Right lobe of liver (tissue), 6 donors: ENCODE measurements at regions not wholly inside any gene's neighbourhood (a gene's known extent, or its start where the extent isn't known, plus 50 kb on each side); places are given as distances from the start of the nearest gene placed in this dataset.

Source experiments
- ATAC-seq, 4 donors: fragments of 200-7000 bp; cut with Tn5 transposase; one replicate each; pipeline ENCODE4 v1.9.1; 2020; ENCODE audit warnings: mild to moderate bottlenecking in 4 of 4, moderate library complexity in 4 of 4
- DNase-seq, 3 donors: peaks; one replicate each; pipeline ENCODE4 v3.0.0-alpha.2; 2020
- H3K27ac ChIP-seq, 3 donors: fragments of 200-600 bp; one replicate each; pipeline ENCODE4 v1.8.0; 2022
- H3K27me3 ChIP-seq, 2 donors: fragments of 200-600 bp; one replicate each; pipeline ENCODE4 v1.8.0; 2022
- H3K36me3 ChIP-seq, 4 donors: fragments of 200-600 bp; sonication (generic) in 1 of 4; one replicate each; pipeline versions ENCODE4 v1.5.1 to v1.8.0; 2017 to 2022; ENCODE audit warnings: control low read depth in 1 of 4
- H3K4me1 ChIP-seq, 4 donors: fragments of 200-600 bp; sonication (generic) in 1 of 4; one replicate each; pipeline versions ENCODE4 v1.5.1 to v1.8.0; 2017 to 2022; ENCODE audit warnings: control low read depth in 1 of 4
- H3K4me3 ChIP-seq, 3 donors: fragments of 200-600 bp; one replicate each; pipeline ENCODE4 v1.8.0; 2022
- H3K9me3 ChIP-seq, 4 donors: fragments of 200-600 bp; sonication (generic) in 1 of 4; one replicate each; pipeline versions ENCODE4 v1.5.1 to v1.8.0; 2017 to 2022; ENCODE audit warnings: control low read depth in 1 of 4
- POLR2A ChIP-seq: fragments of 450-650 bp; IDR thresholded peaks from one replicate; pipeline ENCODE4 v1.6.1; 2017; ENCODE audit warnings: antibody characterized with exemption, mild to moderate bottlenecking
- WGBS: methylation state at CpG from one replicate; pipeline ENCODE4 v1.1.6; 2018; ENCODE audit warnings: low coverage, low lambda C conversion rate; ENCODE audit not compliant: insufficient coverage; ENCODE audit errors: missing lambda C conversion rate; 5-methylcytosine and 5-hydroxymethylcytosine counted together
- intact Hi-C, 2 donors: fragments of 100-400 bp; cut with DNase I; formaldehyde crosslinking; loops; one replicate each; pipeline versions ENCODE4 v1.11.2 to v1.14.1; 2022
- TF ChIP-seq, protein P1 (sequence below), 4 donors: fragments of 200-600 bp in 3 of 4; fragments of 450-650 bp in 1 of 4; IDR thresholded peaks; one replicate each; pipeline versions ENCODE4 v1.5.1 to v1.8.0; 2016 to 2022; ENCODE audit warnings: antibody characterized with exemption in 4 of 4, mild to moderate bottlenecking in 2 of 4
- donor health status: DM: no; HTN: yes; CAD: no.
- donor health status: DM: no; HTN: no; CAD: no.
- donor health status: DM: no; HTN: no; CAD: no.
- donor health status: DM: no; HTN: yes; CAD: no.
- donor health status: DM: no; HTN: yes; CAD: no.

GRCh38 chr14:56394826-56395530 lies 184.6 kb upstream of the TMEM260 start:
- 48% methylated on average over 5 of the region's 6 CpGs for WGBS
- ATAC-seq (no peak), DNase-seq (no peak)
- Histone ChIP-seq H3K27ac (no peak overlapping the region), H3K27me3 (no peaks in the 10 kb centered on the region), H3K36me3 (no peaks in the 10 kb centered on the region), H3K9me3 (no peaks in the 10 kb centered on the region), H3K4me3 (no peak overlapping the region), H3K4me1 (no peaks in the 10 kb centered on the region)
- intact Hi-C loops: no loop called here
- TF ChIP-seq POLR2A: no peak
- TF ChIP-seq, protein P1, sequence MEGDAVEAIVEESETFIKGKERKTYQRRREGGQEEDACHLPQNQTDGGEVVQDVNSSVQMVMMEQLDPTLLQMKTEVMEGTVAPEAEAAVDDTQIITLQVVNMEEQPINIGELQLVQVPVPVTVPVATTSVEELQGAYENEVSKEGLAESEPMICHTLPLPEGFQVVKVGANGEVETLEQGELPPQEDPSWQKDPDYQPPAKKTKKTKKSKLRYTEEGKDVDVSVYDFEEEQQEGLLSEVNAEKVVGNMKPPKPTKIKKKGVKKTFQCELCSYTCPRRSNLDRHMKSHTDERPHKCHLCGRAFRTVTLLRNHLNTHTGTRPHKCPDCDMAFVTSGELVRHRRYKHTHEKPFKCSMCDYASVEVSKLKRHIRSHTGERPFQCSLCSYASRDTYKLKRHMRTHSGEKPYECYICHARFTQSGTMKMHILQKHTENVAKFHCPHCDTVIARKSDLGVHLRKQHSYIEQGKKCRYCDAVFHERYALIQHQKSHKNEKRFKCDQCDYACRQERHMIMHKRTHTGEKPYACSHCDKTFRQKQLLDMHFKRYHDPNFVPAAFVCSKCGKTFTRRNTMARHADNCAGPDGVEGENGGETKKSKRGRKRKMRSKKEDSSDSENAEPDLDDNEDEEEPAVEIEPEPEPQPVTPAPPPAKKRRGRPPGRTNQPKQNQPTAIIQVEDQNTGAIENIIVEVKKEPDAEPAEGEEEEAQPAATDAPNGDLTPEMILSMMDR (IDR thresholded peaks at IDR 0.05): no peak

DNA sequence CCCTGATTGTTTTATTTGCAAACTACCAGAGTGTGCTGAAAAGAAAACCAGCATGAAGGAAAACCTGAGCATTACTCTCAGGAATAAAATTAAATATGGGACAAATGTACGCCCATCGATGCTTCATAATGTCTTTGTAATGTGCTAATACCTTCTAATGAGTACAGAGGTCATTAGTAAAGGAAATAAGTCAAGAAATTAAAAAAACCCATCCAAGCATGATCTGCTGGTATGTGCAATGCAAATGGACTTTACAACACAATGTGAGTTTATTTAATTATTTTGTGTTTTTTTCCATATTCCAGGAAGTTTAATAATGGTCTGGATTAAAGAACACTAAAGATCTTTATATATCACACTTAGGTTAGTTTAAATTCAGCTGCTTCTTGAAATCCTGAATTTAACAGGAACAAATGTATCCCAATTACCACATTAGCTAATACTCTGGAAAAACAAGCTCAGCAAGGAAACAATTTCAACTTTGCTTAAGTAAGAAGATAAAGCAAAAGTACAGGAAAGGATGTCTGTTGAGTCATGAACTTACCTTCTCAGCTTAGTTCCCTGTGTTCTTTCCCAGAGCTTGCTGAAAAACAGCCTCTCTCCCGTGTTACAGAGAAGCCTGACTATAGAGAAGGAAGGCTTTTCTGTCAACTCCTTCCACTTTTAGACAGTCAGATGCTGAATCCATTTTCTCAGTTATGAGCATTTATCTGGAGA lies 179.3 kb upstream of the TMEM260 start:
- no peak for TF ChIP-seq POLR2A
- TF ChIP-seq, protein P1 (IDR thresholded peaks at IDR 0.05): no peak

DNA sequence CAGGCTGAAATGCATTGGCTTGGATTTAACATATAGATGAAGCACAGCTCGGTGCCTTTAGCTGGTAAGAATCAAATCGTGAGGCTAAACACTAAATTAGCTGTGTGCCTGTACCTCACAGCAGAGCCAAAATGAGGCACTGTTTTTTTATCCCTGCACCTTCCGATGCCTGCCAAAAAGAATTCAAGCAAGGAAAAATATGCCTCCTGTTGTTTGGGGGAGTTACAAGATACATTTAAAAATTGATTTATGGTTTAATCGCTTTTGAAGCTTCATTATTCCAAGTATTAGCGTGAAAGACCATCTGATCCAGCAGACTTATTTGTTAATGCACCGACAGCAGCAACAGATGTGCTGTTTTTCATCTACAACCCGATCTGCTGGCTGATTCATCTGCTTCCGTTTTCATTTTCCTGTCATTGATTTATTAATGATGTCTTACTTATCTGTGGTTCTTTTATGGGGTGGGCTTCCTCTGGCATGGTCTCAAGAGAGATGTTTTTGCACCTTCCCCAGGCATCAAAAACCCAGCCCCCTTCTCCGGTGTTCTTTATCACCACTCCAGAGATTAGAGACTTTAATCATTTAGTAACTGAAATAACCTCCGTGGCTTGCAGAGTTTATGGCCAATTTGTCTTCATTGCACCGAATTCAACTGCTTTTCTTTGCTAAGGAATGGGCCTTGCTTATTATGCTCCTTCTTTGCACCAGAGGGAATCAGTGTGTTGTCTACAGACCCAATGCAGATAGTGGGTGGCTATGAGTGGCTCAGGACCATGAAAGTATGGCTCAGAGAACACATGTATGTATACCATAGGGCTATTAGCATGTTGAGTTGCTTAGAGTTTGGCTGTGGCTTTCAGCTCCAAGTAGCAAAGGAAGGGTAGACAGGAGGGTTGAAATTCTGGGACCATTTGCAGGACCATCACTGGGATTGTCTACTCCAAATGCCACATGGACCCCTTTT lies 166.8 kb upstream of the TMEM260 start:
- no peak for TF ChIP-seq POLR2A
- TF ChIP-seq, protein P1 (IDR thresholded peaks at IDR 0.05): no peak
- H3K4me1 ChIP-seq: no peaks in the 10 kb centered on the region
- H3K27ac ChIP-seq: no peak overlapping the region
- no peaks in the 10 kb centered on the region for H3K36me3 ChIP-seq
- DNase-seq (no peak), ATAC-seq (no peak)
- intact Hi-C loops: no loop called here
- no peaks in the 10 kb centered on the region for H3K27me3 ChIP-seq
- 28% methylated on average over 11 of the region's 11 CpGs for WGBS
- no peak overlapping the region for H3K4me3 ChIP-seq
- no peaks in the 10 kb centered on the region for H3K9me3 ChIP-seq

More for the DNA sequence above, 179.3 kb upstream of the TMEM260 start:
- no peaks in the 10 kb centered on the region for H3K9me3 ChIP-seq
- H3K27me3 ChIP-seq: no peaks in the 10 kb centered on the region
- intact Hi-C loops: no loop called here
- DNase-seq (no peak), ATAC-seq (no peak)
- H3K4me3 ChIP-seq: no peak overlapping the region
- WGBS: 38% methylated on average over 3 of the region's 3 CpGs
- H3K36me3 ChIP-seq: no peaks in the 10 kb centered on the region
- no peak overlapping the region for H3K27ac ChIP-seq
- H3K4me1 ChIP-seq: no peaks in the 10 kb centered on the region

DNA sequence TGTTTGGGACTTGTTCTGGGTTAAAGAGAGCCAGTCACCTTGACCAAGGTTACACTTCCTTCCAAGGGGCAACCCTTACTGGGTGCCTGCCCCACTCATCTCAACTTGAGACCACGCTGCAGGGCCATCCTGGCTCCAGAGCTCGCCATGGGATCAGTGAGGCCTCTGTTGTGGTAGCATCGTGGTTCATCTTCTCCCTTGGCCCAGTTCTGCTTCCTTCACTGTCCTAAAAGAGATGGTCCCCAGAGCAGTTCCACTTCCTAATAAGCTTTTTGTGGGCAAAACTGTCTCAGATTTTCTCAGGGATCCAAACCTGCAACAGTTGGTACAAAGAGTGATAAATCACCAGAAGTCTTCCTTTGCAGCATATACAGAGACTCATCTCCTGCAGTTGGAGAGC lies 165.9 kb upstream of the TMEM260 start:
- no peaks in the 10 kb centered on the region for H3K36me3 ChIP-seq
- intact Hi-C loops: no loop called here
- TF ChIP-seq, protein P1 (IDR thresholded peaks at IDR 0.05): no peak
- TF ChIP-seq POLR2A: no peak
- no peaks in the 10 kb centered on the region for H3K4me1 ChIP-seq
- H3K27me3 ChIP-seq: no peaks in the 10 kb centered on the region
- DNase-seq: no peak
- no peaks in the 10 kb centered on the region for H3K9me3 ChIP-seq
- 81% methylated on average over 3 of the region's 3 CpGs for WGBS
- no peak overlapping the region for H3K4me3 ChIP-seq
- ATAC-seq: no peak
- no peak overlapping the region for H3K27ac ChIP-seq
